A673 (cell line): ENCODE measurements at regions not wholly inside any gene's neighbourhood (a gene's known extent, or its start where the extent isn't known, plus 50 kb on each side); places are given as distances from the start of the nearest gene placed in this dataset.

ENCODE experiments used
- BruUV-seq: library from RNA; stranded (reverse); fragments of 400-500 nt; replicated peaks from 2 replicates; lab custom pipeline; 2021; lab: Mats Ljungman, UMichigan
- CTCF ChIA-PET: fragments of 300-600 bp; sonication (Branson Sonifier 250); formaldehyde crosslinking; loops from one replicate; lab custom pipeline; 2022; ENCODE audit warnings: antibody characterized with exemption; lab: Charles Lee
- POLR2A ChIA-PET: fragments of 300-600 bp; sonication (Branson Sonifier 250); formaldehyde crosslinking; loops from one replicate; lab custom pipeline; 2022; ENCODE audit warnings: antibody characterized with exemption; ENCODE audit not compliant: low non-redundant PET; lab: Charles Lee
- DNase-seq: peaks from one replicate; pipeline ENCODE4 v3.0.0-alpha.2; 2015; ENCODE audit warnings: low spot score
- H3K27ac ChIP-seq: fragments of 200-600 bp; sonication (generic); 2 replicates; pipeline ENCODE4 v1.5.1; 2016; ENCODE audit warnings: mixed run types, low read depth, mild to moderate bottlenecking, mixed read lengths, antibody characterized with exemption, low read length; ENCODE audit not compliant: poor library complexity, severe bottlenecking
- H3K27me3 ChIP-seq: fragments of 200-600 bp; sonication (generic); replicated peaks from 2 replicates; pipeline ENCODE4 v1.6.1; 2017; ENCODE audit warnings: mixed run types, low read depth, mild to moderate bottlenecking, mixed read lengths, antibody characterized with exemption, low read length; ENCODE audit not compliant: insufficient read depth, poor library complexity
- H3K36me3 ChIP-seq: fragments of 200-600 bp; sonication (generic); 2 replicates; pipeline ENCODE4 v1.6.1; 2016; ENCODE audit warnings: mixed run types, mild to moderate bottlenecking, mixed read lengths, antibody characterized with exemption, low read length; ENCODE audit not compliant: insufficient read depth, poor library complexity, severe bottlenecking
- H3K4me1 ChIP-seq: fragments of 200-600 bp; sonication (generic); 2 replicates; pipeline ENCODE4 v1.6.1; 2017; ENCODE audit warnings: mixed run types, mild to moderate bottlenecking, mixed read lengths, antibody characterized with exemption, low read length; ENCODE audit not compliant: insufficient read depth, poor library complexity, severe bottlenecking
- H3K4me3 ChIP-seq: fragments of 200-600 bp; sonication (generic); 2 replicates; pipeline ENCODE4 v1.5.1; 2016; ENCODE audit warnings: low read depth, mixed run types, mild to moderate bottlenecking, mixed read lengths, low read length; ENCODE audit not compliant: poor library complexity, severe bottlenecking
- H3K9me3 ChIP-seq: fragments of 200-600 bp; sonication (generic); 2 replicates; pipeline ENCODE4 v1.6.1; 2016; ENCODE audit warnings: mixed run types, low read depth, mild to moderate bottlenecking, mixed read lengths, antibody characterized with exemption, low read length; ENCODE audit not compliant: poor library complexity, severe bottlenecking
- CTCF ChIP-seq: fragments of 300-800, 200-600 bp; sonication (generic); conservative IDR thresholded peaks from 2 replicates; pipeline ENCODE4 v1.5.1; 2017; ENCODE audit warnings: low read depth, mild to moderate bottlenecking, antibody characterized with exemption, low read length, moderate library complexity, mixed read lengths
- EZH2 ChIP-seq: fragments of 200-600 bp; sonication (generic); IDR thresholded peaks from 2 replicates; pipeline ENCODE4 v1.6.1; 2017; ENCODE audit warnings: borderline replicate concordance, low read depth, mild to moderate bottlenecking, mixed read lengths, antibody characterized with exemption, low read length; ENCODE audit not compliant: poor library complexity, severe bottlenecking
- intact Hi-C: fragments of 100-400 bp; cut with micrococcal nuclease; formaldehyde crosslinking; loops from one replicate; pipeline ENCODE4 v1.10.0; 2022; ENCODE audit not compliant: unreplicated experiment

GRCh38 chr13:100883453-100883852 is 208.9 kb upstream of the TMTC4 start:
- H3K4me1 ChIP-seq, result no peaks in the 10 kb centered on the region
- TF ChIP-seq EZH2, result no peak
- 0 out of 2 replicates have a peak, but pooled peaks have one; percentile 21 for TF ChIP-seq CTCF
- intact Hi-C loops, result no loop called here
- no TSS peak for BruUV-seq
- POLR2A ChIA-PET, result no interaction called here
- no peak overlapping the region for H3K27ac ChIP-seq
- CTCF ChIA-PET, result no interaction called here
- no peaks in the 10 kb centered on the region for H3K27me3 ChIP-seq
- DNase-seq, result no peak
- no peak overlapping the region for H3K4me3 ChIP-seq
- H3K9me3 ChIP-seq, result no peaks in the 10 kb centered on the region
- H3K36me3 ChIP-seq, result no peaks in the 10 kb centered on the region

- no peaks in the 10 kb centered on the region for H3K27me3 ChIP-seq
- intact Hi-C loops, result no loop called here
- H3K4me3 ChIP-seq, result no peak overlapping the region
- no peaks in the 10 kb centered on the region for H3K4me1 ChIP-seq
- H3K9me3 ChIP-seq, result no peaks in the 10 kb centered on the region
- no peaks in the 10 kb centered on the region for H3K36me3 ChIP-seq
- CTCF ChIA-PET, result no interaction called here
- TF ChIP-seq CTCF (no peak), EZH2 (no peak)
- H3K27ac ChIP-seq, result no peak overlapping the region
- no peak for DNase-seq
- POLR2A ChIA-PET, result no interaction called here
- no TSS peak for BruUV-seq
These were observed 206.8 kb upstream of the TMTC4 start for GRCh38 chr13:100881291-100881864.

- no TSS peak for BruUV-seq
- no peak overlapping the region for H3K27ac ChIP-seq
- ChIA-PET POLR2A (no interaction called here), CTCF (no interaction called here)
- TF ChIP-seq CTCF (no peak), EZH2 (no peak)
- H3K27me3 ChIP-seq, result no peaks in the 10 kb centered on the region
- H3K9me3 ChIP-seq, result no peaks in the 10 kb centered on the region
- H3K4me1 ChIP-seq, result no peaks in the 10 kb centered on the region
- no peak for DNase-seq
- intact Hi-C loops, result no loop called here
- H3K4me3 ChIP-seq, result no peak overlapping the region
- H3K36me3 ChIP-seq, result no peaks in the 10 kb centered on the region
These were observed 205.6 kb upstream of the TMTC4 start for GRCh38 chr13:100880166-100880565.
